ENCODE measurements at regions not wholly inside any gene's neighbourhood (a gene's known extent, or its start where the extent isn't known, plus 50 kb on each side); places are given as distances from the start of the nearest gene placed in this dataset.

- no peak for TF ChIP-seq POLR2A (IDR thresholded peaks at IDR 0.05)
- TF ChIP-seq CTCF (IDR thresholded peaks at IDR 0.05) = no peak
Measured at GRCh38 chr15:94079459-94079858, 151.9 kb upstream of the MCTP2 start.
